HG03378 (cell line): ENCODE measurements at regions not wholly inside any gene's neighbourhood (a gene's known extent, or its start where the extent isn't known, plus 50 kb on each side); places are given as distances from the start of the nearest gene placed in this dataset.
"Not testable (repeated sequence)": the region's sequence is repeated elsewhere in the genome, so short reads cannot be mapped to it uniquely, and the experiment has no call there.

ENCODE experiments used
- ATAC-seq: cut with Tn5 transposase; IDR thresholded peaks from one replicate; pipeline ENCODE4 v1.9.1; 2021; ENCODE audit warnings: mild to moderate bottlenecking, moderate library complexity; ENCODE audit not compliant: unreplicated experiment

- ATAC-seq, result no peak
Measured at GRCh38 chr7:156024201-156024600, 211.9 kb upstream of the SHH start.

- no peak for ATAC-seq
Measured at GRCh38 chr7:156022483-156023459, 210.5 kb upstream of the SHH start.

- ATAC-seq, result no peak
Measured at GRCh38 chr7:156021471-156021870, 209.2 kb upstream of the SHH start.

GRCh38 chr7:156020566-156020965 lies 208.3 kb upstream of the SHH start:
- ATAC-seq, result no peak

- ATAC-seq, result no peak
Measured at GRCh38 chr7:156019776-156020565, 207.7 kb upstream of the SHH start.

GRCh38 chr7:156019308-156019707 lies 207.0 kb upstream of the SHH start:
- ATAC-seq, result no peak

- ATAC-seq, result no peak
Measured at GRCh38 chr7:156017916-156018700, 205.8 kb upstream of the SHH start.

GRCh38 chr7:156017431-156017830 lies 205.2 kb upstream of the SHH start:
- no peak for ATAC-seq

- no peak for ATAC-seq
Measured at GRCh38 chr7:156015237-156016020, 203.2 kb upstream of the SHH start.

GRCh38 chr7:156014808-156015207 lies 202.5 kb upstream of the SHH start:
- no peak for ATAC-seq

GRCh38 chr7:156014201-156014600 lies 201.9 kb upstream of the SHH start:
- ATAC-seq, result no peak

- no peak for ATAC-seq
Measured at GRCh38 chr7:156012412-156012811, 200.1 kb upstream of the SHH start.

GRCh38 chr7:156009569-156009968 lies 197.3 kb upstream of the SHH start:
- ATAC-seq, result no peak

GRCh38 chr7:156006876-156007275 lies 194.6 kb upstream of the SHH start:
- not testable (repeated sequence) for ATAC-seq

GRCh38 chr7:156006024-156006423 lies 193.8 kb upstream of the SHH start:
- ATAC-seq, result no peak

- no peak for ATAC-seq
Measured at GRCh38 chr7:156005202-156005691, 193.0 kb upstream of the SHH start.

GRCh38 chr7:156004265-156005201 lies 192.3 kb upstream of the SHH start:
- ATAC-seq, result no peak

- ATAC-seq, result no peak
Measured at GRCh38 chr7:156003220-156004162, 191.2 kb upstream of the SHH start.
